ENCODE measurements at regions not wholly inside any gene's neighbourhood (a gene's known extent, or its start where the extent isn't known, plus 50 kb on each side); places are given as distances from the start of the nearest gene placed in this dataset.

GRCh38 chr16:16864536-16864935 lies 485.6 kb downstream of the NPIPA7 start:
- no peak overlapping the region for H3K27ac ChIP-seq
- peaks cover 0 to 5% of the 10 kb centered on the region in 2 donors for H3K27me3 ChIP-seq
- H3K4me3 ChIP-seq = no peak overlapping the region
- H3K9me3 ChIP-seq = no peaks in the 10 kb centered on the region
- no peak for ATAC-seq
- intact Hi-C loops (cut with DNase I) = no loop called here
- no peak for DNase-seq
- WGBS, 2 donors = 45 to 80% methylated on average over 4 of the region's 4 CpGs
- H3K36me3 ChIP-seq (replicated peaks in 1 of 2; ENCODE audit: insufficient read depth in 1 of 2, low read depth in 2 of 2) = no peaks in the 10 kb centered on the region
- no peaks in the 10 kb centered on the region for H3K4me1 ChIP-seq
- no peak for TF ChIP-seq POLR2A (IDR thresholded peaks at IDR 0.05)
- TF ChIP-seq CTCF (IDR thresholded peaks at IDR 0.05) = no peak

- TF ChIP-seq CTCF (IDR thresholded peaks at IDR 0.05) (no peak), POLR2A (IDR thresholded peaks at IDR 0.05) (no peak)
- 54 to 70% methylated on average over 3 of the region's 3 CpGs for WGBS, 2 donors
- H3K4me1 ChIP-seq = no peaks in the 10 kb centered on the region
- H3K4me3 ChIP-seq = no peak overlapping the region
- no peak for ATAC-seq
- H3K36me3 ChIP-seq (replicated peaks in 1 of 2; ENCODE audit: insufficient read depth in 1 of 2, low read depth in 2 of 2) = no peaks in the 10 kb centered on the region
- intact Hi-C loops (cut with DNase I) = no loop called here
- no peaks in the 10 kb centered on the region for H3K9me3 ChIP-seq
- no peak overlapping the region for H3K27ac ChIP-seq
- DNase-seq = no peak
- H3K27me3 ChIP-seq = peaks cover 0 to 4% of the 10 kb centered on the region in 2 donors
Measured at GRCh38 chr16:16865374-16865773, 486.4 kb downstream of the NPIPA7 start.

GRCh38 chr16:16867973-16868372 lies 489.0 kb downstream of the NPIPA7 start:
- Histone ChIP-seq H3K9me3 (no peaks in the 10 kb centered on the region), H3K27me3 (no peaks in the 10 kb centered on the region), H3K4me1 (no peaks in the 10 kb centered on the region), H3K36me3 (replicated peaks in 1 of 2; ENCODE audit: insufficient read depth in 1 of 2, low read depth in 2 of 2) (no peaks in the 10 kb centered on the region), H3K27ac (no peak overlapping the region), H3K4me3 (no peak overlapping the region)
- DNase-seq (no peak), ATAC-seq (no peak)
- 45 to 49% methylated on average over 7 of the region's 7 CpGs for WGBS, 2 donors
- intact Hi-C loops (cut with DNase I) = no loop called here
- TF ChIP-seq CTCF (IDR thresholded peaks at IDR 0.05) = no peak
- no peak for TF ChIP-seq POLR2A (IDR thresholded peaks at IDR 0.05)

- no peak for TF ChIP-seq POLR2A (IDR thresholded peaks at IDR 0.05)
- no peak for ATAC-seq
- Histone ChIP-seq H3K27me3 (no peaks in the 10 kb centered on the region), H3K27ac (no peak overlapping the region), H3K9me3 (no peaks in the 10 kb centered on the region), H3K4me3 (no peak overlapping the region), H3K36me3 (replicated peaks in 1 of 2; ENCODE audit: insufficient read depth in 1 of 2, low read depth in 2 of 2) (no peaks in the 10 kb centered on the region), H3K4me1 (no peaks in the 10 kb centered on the region)
- WGBS, 2 donors = 16 to 24% methylated on average over 2 of the region's 2 CpGs
- no peak for DNase-seq
- intact Hi-C loops (cut with DNase I) = no loop called here
Measured at GRCh38 chr16:16868727-16869126, 489.8 kb downstream of the NPIPA7 start.

GRCh38 chr16:16869746-16870145 lies 490.8 kb downstream of the NPIPA7 start:
- ATAC-seq = no peak
- Histone ChIP-seq H3K4me1 (no peaks in the 10 kb centered on the region), H3K9me3 (no peaks in the 10 kb centered on the region), H3K4me3 (no peak overlapping the region), H3K27me3 (no peaks in the 10 kb centered on the region), H3K36me3 (replicated peaks in 1 of 2; ENCODE audit: insufficient read depth in 1 of 2, low read depth in 2 of 2) (no peaks in the 10 kb centered on the region), H3K27ac (no peak overlapping the region)
- no peak for DNase-seq
- intact Hi-C loops (cut with DNase I) = no loop called here
- TF ChIP-seq CTCF (IDR thresholded peaks at IDR 0.05) = no peak
- 46 to 58% methylated on average over 5 of the region's 5 CpGs for WGBS, 2 donors

All from body of pancreas (tissue), 4 donors.